Activated CD4-positive, alpha-beta memory T cell treated with anti-CD3 and anti-CD28 coated beads, Interleukin-2, amount 10 ng/mL, durations not matched to agents 7 days and 5 days (primary cell): ENCODE measurements at regions not wholly inside any gene's neighbourhood (a gene's known extent, or its start where the extent isn't known, plus 50 kb on each side); places are given as distances from the start of the nearest gene placed in this dataset.
"Not testable (repeated sequence)": the region's sequence is repeated elsewhere in the genome, so short reads cannot be mapped to it uniquely, and the experiment has no call there.

Experiments used
- CTCF ChIA-PET: fragments of 350-600 bp; sonication (Branson Sonifier 250); formaldehyde crosslinking; loops from one replicate; lab custom pipeline; 2021; ENCODE audit warnings: antibody characterized with exemption, inconsistent platforms; lab: Charles Lee
- POLR2A ChIA-PET: fragments of 350-600 bp; sonication (Branson Sonifier 250); formaldehyde crosslinking; loops from one replicate; lab custom pipeline; 2021; ENCODE audit warnings: antibody characterized with exemption; lab: Charles Lee
- DNase-seq: peaks from one replicate; pipeline ENCODE4 v3.0.0-alpha.2; 2020
- H3K27ac Mint-ChIP-seq: one replicate; pipeline ENCODE4 v1.8.0; 2021; ENCODE audit warnings: mild to moderate bottlenecking, mixed read lengths
- H3K27me3 Mint-ChIP-seq: one replicate; pipeline ENCODE4 v1.8.0; 2021; ENCODE audit warnings: mixed read lengths
- H3K36me3 Mint-ChIP-seq: one replicate; pipeline ENCODE4 v1.8.0; 2021; ENCODE audit warnings: low read depth, mixed read lengths
- H3K4me1 Mint-ChIP-seq: one replicate; pipeline ENCODE4 v1.8.0; 2021; ENCODE audit warnings: mixed read lengths
- H3K4me3 Mint-ChIP-seq: one replicate; pipeline ENCODE4 v1.8.0; 2021; ENCODE audit warnings: mild to moderate bottlenecking, mixed read lengths
- H3K9me3 Mint-ChIP-seq: one replicate; pipeline ENCODE4 v1.8.0; 2021; ENCODE audit warnings: mixed read lengths

DNA sequence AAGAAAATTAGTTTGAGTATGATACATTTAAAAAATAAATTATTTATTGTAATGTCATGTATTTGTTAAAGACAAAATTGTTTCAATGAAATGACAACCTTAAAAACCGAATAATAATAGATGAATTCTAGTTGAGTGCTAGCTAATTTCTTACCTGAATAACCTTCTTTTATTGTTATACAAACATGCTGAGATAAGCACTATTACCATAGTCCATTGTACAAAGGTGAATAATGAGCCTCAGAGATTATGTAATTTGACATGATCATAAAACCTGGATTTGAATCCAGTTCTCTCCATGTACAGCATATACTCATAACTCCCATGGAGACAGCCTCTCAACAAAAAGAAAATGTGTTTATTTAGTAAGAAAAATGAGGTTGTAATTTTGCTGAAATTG, 1512.9 kb downstream of the PCDH19 start:
- no peaks in the 10 kb centered on the region for H3K27me3 Mint-ChIP-seq
- H3K36me3 Mint-ChIP-seq, result no peaks in the 10 kb centered on the region
- DNase-seq, result no peak
- no peak overlapping the region for H3K27ac Mint-ChIP-seq
- H3K4me3 Mint-ChIP-seq, result no peak overlapping the region
- H3K9me3 Mint-ChIP-seq, result no peaks in the 10 kb centered on the region
- CTCF ChIA-PET, result no interaction called here
- POLR2A ChIA-PET, result no interaction called here
- H3K4me1 Mint-ChIP-seq, result no peaks in the 10 kb centered on the region

DNA sequence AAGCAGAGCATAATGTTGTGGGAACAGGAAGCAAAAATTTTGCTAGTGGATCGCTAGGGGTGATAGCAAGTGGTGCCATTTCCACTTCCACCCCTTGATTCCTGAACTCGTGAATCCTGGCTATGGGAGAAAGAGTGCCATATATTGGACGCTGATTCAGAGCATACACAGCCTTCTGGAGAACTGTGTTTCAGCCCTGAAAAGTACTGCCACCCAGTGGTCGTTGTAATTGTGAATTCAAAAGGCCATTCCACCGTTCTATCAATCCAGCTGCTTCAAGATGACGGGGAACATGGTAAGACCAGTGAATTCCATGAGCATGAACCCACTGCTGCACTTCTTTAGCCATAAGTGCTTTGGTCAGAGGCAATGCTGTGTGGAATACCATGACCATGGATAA, 1559.4 kb downstream of the PCDH19 start:
- DNase-seq, H3K36me3 Mint-ChIP-seq, H3K4me3 Mint-ChIP-seq, CTCF ChIA-PET, H3K4me1 Mint-ChIP-seq, H3K9me3 Mint-ChIP-seq, H3K27me3 Mint-ChIP-seq, POLR2A ChIA-PET, H3K27ac Mint-ChIP-seq: not testable (repeated sequence)
